OCI-LY7 (cell line): ENCODE measurements at regions not wholly inside any gene's neighbourhood (a gene's known extent, or its start where the extent isn't known, plus 50 kb on each side); places are given as distances from the start of the nearest gene placed in this dataset.

Experiments used
- CTCF ChIP-seq: fragments of 200-600 bp; sonication (generic); conservative IDR thresholded peaks from 2 replicates; pipeline ENCODE4 v1.5.1; 2014; ENCODE audit warnings: mild to moderate bottlenecking, antibody characterized with exemption, low read length, moderate library complexity, mixed read lengths
- EZH2phosphoT487 ChIP-seq: fragments of 200-600 bp; sonication (generic); IDR thresholded peaks from 2 replicates; pipeline ENCODE4 v1.6.1; 2018; ENCODE audit warnings: low read depth, borderline replicate concordance, mild to moderate bottlenecking, mixed run types, antibody characterized with exemption, low read length, moderate library complexity, mixed read lengths

GRCh38 chr14:53850714-53851296, 105.8 kb downstream of the BMP4 start:
- TF ChIP-seq CTCF (no peak), EZH2phosphoT487 (no peak)
